Loucy (cell line): ENCODE measurements at regions not wholly inside any gene's neighbourhood (a gene's known extent, or its start where the extent isn't known, plus 50 kb on each side); places are given as distances from the start of the nearest gene placed in this dataset.

Experiments
- H2AFZ ChIP-seq: fragments of 200-600 bp; sonication (generic); 2 replicates; pipeline ENCODE4 v1.6.0; 2016; ENCODE audit warnings: antibody characterized with exemption, mild to moderate bottlenecking, low read length, moderate library complexity
- H3F3A ChIP-seq: fragments of 200-600 bp; 2 replicates; pipeline ENCODE4 v1.6.0; 2016; ENCODE audit warnings: antibody characterized with exemption, low read depth, mild to moderate bottlenecking
- H3K27me3 ChIP-seq: fragments of 200-600 bp; sonication (generic); 2 replicates; pipeline ENCODE4 v1.6.1; 2014; ENCODE audit warnings: low read length, mild to moderate bottlenecking; ENCODE audit not compliant: insufficient read depth, poor library complexity, severe bottlenecking
- H3K36me3 ChIP-seq: fragments of 200-600 bp; sonication (generic); 2 replicates; pipeline ENCODE4 v1.6.1; 2016; ENCODE audit warnings: low read length; ENCODE audit not compliant: insufficient read depth
- H3K4me1 ChIP-seq: fragments of 200-600 bp; sonication (generic); 2 replicates; pipeline ENCODE4 v1.5.1; 2014; ENCODE audit warnings: low read length, mild to moderate bottlenecking; ENCODE audit not compliant: insufficient read depth, poor library complexity, severe bottlenecking
- H3K4me2 ChIP-seq: fragments of 200-600 bp; sonication (generic); 2 replicates; pipeline ENCODE4 v1.6.0; 2014; ENCODE audit warnings: antibody characterized with exemption, low read length, low read depth, mild to moderate bottlenecking; ENCODE audit not compliant: poor library complexity, severe bottlenecking
- H3K4me3 ChIP-seq: fragments of 200-600 bp; sonication (generic); 2 replicates; pipeline ENCODE4 v1.5.1; 2014; ENCODE audit warnings: low read length, mild to moderate bottlenecking, mixed read lengths; ENCODE audit not compliant: poor library complexity, severe bottlenecking
- H3K79me2 ChIP-seq: fragments of 200-600 bp; sonication (generic); 2 replicates; pipeline ENCODE4 v1.6.1; 2014; ENCODE audit warnings: low read length; ENCODE audit not compliant: insufficient read depth
- H3K9ac ChIP-seq: fragments of 200-600 bp; sonication (generic); 2 replicates; pipeline ENCODE4 v1.6.0; 2014; ENCODE audit warnings: mild to moderate bottlenecking, low read depth, low read length, moderate library complexity; ENCODE audit not compliant: poor library complexity, severe bottlenecking
- H3K9me2 ChIP-seq: fragments of 200-600 bp; sonication (generic); replicated peaks from 2 replicates; pipeline ENCODE4 v1.6.1; 2016; ENCODE audit warnings: low read depth, low read length, mixed read lengths
- H3K9me3 ChIP-seq: fragments of 200-600 bp; sonication (generic); 2 replicates; pipeline ENCODE4 v1.6.1; 2014; ENCODE audit warnings: mild to moderate bottlenecking, antibody characterized with exemption, low read length, low read depth; ENCODE audit not compliant: insufficient read depth
- H4K20me1 ChIP-seq: fragments of 200-600 bp; sonication (generic); 2 replicates; pipeline ENCODE4 v1.6.0; 2014; ENCODE audit warnings: antibody characterized with exemption, low read length, mild to moderate bottlenecking; ENCODE audit not compliant: insufficient read depth, poor library complexity, severe bottlenecking
- CTCF ChIP-seq: fragments of 200-600 bp; sonication (generic); conservative IDR thresholded peaks from 2 replicates; pipeline ENCODE4 v1.5.1; 2014; ENCODE audit warnings: mild to moderate bottlenecking, antibody characterized with exemption, low read length
- EZH2phosphoT487 ChIP-seq: fragments of 200-600 bp; IDR thresholded peaks from 2 replicates; pipeline ENCODE4 v1.6.1; 2018; ENCODE audit warnings: antibody characterized with exemption, mild to moderate bottlenecking, moderate library complexity, borderline replicate concordance

- Histone ChIP-seq H3K4me3 (peak overlapping the region; percentile 57), H3K27me3 (no peaks in the 10 kb centered on the region), H3K4me1 (peaks cover 43% of the 10 kb centered on the region), H3K36me3 (no peaks in the 10 kb centered on the region), H2AFZ (no peak overlapping the region), H4K20me1 (no peaks in the 10 kb centered on the region), H3K79me2 (no peaks in the 10 kb centered on the region), H3K9me2 (no peaks in the 10 kb centered on the region), H3K9me3 (no peaks in the 10 kb centered on the region), H3K4me2 (peak overlapping the region; percentile 87), H3F3A (peaks cover 7% of the 10 kb centered on the region), H3K9ac (peak overlapping the region; percentile 41)
- peak; percentile 74 for TF ChIP-seq CTCF
- TF ChIP-seq EZH2phosphoT487, result no peak
These were observed 174.4 kb upstream of the HMCN1 start for GRCh38 chr1:185559684-185560331.

DNA sequence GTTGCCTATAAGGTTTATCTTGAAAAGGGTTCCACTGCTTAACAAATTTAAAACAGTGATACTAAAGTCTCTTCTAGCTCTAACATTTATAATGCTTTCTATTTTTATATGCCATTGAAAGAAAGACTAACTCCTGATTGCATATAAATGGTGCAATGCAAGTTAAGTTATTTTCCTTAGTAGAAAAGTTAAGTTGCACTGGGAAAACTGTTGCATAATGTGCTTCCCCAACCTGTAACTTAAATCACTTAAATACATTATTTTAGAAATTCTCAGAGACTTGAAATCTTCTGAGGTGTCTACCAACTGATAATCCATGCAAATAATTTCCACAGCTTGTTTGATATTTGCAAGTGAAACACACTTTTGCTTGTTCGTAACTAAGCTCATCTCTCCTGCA lies 175.0 kb upstream of the HMCN1 start:
- Histone ChIP-seq H3K4me1 (peaks cover 43% of the 10 kb centered on the region), H3K4me2 (peak overlapping the region; percentile 87), H3K36me3 (no peaks in the 10 kb centered on the region)

GRCh38 chr1:185556561-185556960 lies 177.6 kb upstream of the HMCN1 start:
- TF ChIP-seq CTCF, result no peak
- TF ChIP-seq EZH2phosphoT487, result no peak
- Histone ChIP-seq H3K4me2 (no peak overlapping the region), H3K36me3 (no peaks in the 10 kb centered on the region), H3K9ac (no peak overlapping the region), H3K9me2 (no peaks in the 10 kb centered on the region), H3K9me3 (no peaks in the 10 kb centered on the region), H3K4me1 (peaks cover 31% of the 10 kb centered on the region), H3K4me3 (no peak overlapping the region), H4K20me1 (no peaks in the 10 kb centered on the region), H3K27me3 (no peaks in the 10 kb centered on the region), H3F3A (peaks cover 7% of the 10 kb centered on the region), H3K79me2 (no peaks in the 10 kb centered on the region), H2AFZ (no peak overlapping the region)

More for the DNA sequence above, 175.0 kb upstream of the HMCN1 start:
- Histone ChIP-seq H3K9me2 (no peaks in the 10 kb centered on the region), H3K27me3 (no peaks in the 10 kb centered on the region), H3K79me2 (no peaks in the 10 kb centered on the region), H4K20me1 (no peaks in the 10 kb centered on the region), H3K9me3 (no peaks in the 10 kb centered on the region), H3F3A (peaks cover 7% of the 10 kb centered on the region), H2AFZ (no peak overlapping the region), H3K4me3 (no peak overlapping the region), H3K9ac (peak overlapping the region; percentile 21)
- no peak for TF ChIP-seq CTCF
- TF ChIP-seq EZH2phosphoT487, result no peak
